GM04504 (cell line): ENCODE measurements at regions not wholly inside any gene's neighbourhood (a gene's known extent, or its start where the extent isn't known, plus 50 kb on each side); places are given as distances from the start of the nearest gene placed in this dataset.

Source experiments
- DNase-seq: peaks from one replicate; pipeline ENCODE4 v3.0.0-alpha.2; 2012; ENCODE audit warnings: low read depth

DNA sequence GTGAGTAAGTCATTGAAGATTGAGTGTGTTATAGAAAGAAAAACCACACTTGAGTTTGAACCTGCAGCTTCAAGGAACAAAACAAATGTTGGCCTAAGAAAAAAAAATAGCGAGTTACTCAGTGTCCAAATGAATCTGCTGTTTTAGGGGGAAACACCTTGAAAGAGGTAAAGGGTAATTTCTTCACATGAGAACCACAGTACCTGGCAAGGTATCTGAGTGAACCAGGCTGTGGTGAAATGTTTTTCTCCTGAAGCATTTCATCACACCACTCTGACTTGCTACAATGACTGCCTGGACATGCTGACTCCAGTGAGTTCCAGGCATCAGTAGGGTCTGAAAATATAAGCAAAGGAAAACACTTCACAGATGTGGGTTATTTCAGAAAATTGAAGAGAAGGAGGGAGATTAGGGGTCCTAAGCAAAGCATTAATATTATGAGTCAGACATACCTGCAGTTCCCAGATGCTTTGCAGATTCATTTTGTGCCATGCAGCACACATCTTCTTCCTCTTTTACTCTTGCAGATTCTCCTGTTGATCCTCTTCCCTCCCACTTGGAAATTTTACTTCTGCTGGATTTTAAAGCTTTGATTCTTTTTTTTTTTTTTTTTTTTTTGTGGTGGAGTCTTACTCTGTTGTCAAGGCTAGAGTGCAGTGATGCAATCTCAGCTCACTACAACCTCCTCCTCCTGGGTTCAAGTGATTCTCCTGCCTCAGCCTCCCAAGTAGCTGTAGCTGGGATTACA lies 206.2 kb upstream of the SGK1 start:
- no peak for DNase-seq

DNA sequence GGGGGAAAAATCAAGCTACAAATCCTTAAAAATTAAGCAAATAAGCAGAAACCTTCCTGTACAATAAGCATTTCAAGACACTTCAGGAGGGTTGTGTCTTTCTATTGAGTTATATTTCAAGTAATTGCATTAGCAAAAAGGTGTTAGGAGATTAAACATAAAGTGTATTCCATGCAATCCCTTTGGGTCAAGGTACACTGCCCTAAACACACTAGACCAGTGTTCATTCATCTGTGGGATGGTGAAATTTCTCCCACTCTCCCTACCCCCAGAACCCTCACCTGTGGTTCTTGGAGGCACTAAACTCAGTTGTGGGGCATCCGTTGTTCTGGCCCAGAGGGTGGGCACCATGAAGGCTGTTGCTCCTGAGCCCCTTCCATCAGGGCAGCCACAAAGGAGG lies 205.1 kb upstream of the SGK1 start:
- no peak for DNase-seq

DNA sequence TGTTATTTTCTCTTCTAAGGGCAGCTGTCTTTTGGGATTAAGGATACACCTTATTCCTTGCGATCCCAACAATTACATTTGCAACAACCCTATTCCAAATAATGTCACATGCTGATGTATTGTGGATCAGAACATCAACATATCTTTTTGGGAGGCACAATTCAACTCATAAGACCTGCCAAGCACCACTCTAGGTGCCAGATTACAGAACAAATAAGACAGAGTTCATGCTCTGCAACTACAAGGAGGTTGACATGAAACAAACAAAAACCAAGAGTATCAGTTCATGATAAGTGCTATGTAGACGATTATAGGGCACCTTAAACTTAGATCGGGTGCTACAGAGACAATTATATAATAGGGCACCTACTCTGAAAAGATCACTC lies 203.2 kb upstream of the SGK1 start:
- DNase-seq: no peak

DNA sequence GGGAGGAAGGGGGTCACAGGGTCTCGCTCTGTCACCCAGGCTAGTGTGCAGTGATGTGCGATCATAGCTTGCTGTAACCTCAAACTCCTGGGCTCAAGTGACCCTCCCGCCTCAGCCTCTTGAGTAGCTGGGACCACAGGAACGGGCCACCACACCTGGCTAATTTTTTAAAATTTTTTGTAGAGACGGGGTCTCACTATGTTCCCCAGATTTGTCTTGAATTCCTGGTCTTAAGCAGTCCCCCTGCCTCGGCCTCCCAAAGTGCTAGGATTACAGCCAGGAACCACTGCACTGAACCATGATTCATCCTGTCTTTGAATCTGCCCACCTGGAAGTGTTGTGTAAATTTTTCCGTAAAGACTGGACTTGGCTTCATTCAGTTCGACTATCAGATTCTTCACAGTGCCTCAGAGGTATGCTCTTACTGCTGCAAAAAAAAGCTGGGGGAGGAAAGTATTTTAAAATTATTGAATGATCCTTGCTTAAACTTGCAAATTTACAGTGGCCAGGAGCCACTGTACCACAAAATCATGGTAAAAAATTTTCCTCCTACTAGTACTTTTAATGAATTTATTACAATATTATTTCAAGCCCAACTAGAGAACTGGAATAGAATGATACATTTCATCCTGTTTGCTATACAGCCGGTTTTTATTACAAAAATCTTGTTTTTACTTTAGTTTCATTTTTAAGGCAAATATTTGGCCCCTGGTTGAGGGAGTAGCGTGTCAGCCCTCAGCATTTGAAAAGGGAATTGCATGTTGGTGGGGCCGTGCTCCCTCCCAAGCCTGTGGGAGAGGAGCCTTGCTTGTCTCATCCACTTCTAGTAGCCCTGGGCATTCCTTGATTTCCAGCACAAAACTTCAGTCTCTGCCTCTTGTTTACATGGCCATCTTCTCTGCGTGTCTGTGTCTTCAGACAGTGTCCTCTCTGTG lies 202.5 kb upstream of the SGK1 start:
- no peak for DNase-seq

DNA sequence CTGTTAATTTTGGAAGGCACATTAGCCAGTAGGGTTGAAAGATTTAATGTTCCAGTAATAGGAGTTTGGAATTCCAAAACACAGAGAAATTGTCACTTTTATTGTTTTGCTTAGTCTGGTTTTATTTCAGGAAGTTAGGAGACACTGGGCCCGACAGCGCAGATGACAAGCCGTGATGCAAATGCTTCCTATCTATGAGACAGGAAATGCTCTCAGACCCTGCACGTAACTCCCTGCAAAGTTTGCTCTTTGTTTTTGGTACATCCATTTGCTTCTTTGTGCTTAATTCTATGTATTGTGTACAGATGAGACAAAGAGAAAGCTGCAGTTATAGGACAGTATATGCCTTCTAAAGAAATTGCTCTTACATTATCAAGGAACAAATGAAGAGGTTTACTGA lies 201.6 kb upstream of the SGK1 start:
- DNase-seq: no peak

DNA sequence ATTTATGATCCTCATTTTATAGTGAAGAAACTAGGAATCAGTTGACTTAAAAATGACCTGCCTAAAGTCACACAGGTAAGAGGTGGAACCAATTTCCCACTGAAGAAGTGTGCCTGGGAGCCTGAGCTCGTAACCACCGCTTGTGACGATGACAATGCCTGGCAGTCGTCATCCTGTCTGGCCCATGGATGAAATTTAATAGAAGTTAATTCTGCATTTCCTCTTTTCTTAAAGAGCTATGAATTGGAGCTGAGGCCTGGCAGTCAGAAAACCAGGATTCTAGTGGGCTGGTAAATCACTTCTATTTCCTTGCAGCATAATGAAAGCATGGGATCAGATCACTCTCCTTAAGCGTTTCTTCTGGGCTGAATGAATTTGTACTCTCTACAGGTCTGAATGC lies 200.0 kb upstream of the SGK1 start:
- no peak for DNase-seq

DNA sequence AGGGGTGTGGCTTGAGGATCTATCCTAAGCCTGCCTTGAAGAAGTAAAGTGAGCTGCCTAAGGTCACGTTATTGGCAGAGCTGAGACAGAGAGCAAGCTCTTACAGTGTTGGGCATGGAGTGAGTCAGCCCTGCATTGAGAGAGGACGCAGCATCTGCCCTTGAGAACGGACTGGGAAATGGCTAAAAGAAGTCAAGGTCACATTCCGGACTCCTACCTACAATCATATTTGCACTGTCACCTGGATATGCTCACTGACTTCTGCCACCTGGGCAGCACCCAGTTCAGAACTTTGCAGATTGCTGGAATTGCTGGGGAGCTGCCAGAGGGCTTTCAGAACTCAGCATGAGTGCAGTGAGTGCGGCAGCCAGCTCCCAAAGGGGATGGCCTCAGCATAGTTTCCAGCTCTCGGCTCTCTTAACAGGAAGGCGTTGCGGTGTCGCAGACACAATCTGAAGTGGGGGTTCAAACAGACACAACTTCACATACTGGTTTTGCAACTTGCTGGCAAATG lies 199.3 kb upstream of the SGK1 start:
- no peak for DNase-seq

DNA sequence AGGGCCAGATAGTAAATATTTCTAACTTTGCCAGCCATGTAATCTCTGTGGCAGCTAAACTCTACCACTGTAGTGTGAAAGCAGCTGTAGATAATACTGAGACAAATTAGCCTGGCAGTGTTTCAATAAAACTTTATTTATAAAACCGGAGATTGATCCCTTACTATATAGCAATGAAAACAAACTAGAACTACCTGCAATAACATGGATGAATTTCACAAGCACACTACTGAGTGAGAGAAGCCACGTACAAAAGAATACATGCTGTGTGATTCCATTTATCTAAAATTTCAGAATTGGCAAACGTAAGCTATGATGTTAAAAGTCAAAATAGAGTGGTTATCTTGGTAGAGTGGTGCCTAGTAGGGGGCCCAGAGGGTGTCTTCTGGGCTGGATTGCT lies 198.7 kb upstream of the SGK1 start:
- no peak for DNase-seq

DNA sequence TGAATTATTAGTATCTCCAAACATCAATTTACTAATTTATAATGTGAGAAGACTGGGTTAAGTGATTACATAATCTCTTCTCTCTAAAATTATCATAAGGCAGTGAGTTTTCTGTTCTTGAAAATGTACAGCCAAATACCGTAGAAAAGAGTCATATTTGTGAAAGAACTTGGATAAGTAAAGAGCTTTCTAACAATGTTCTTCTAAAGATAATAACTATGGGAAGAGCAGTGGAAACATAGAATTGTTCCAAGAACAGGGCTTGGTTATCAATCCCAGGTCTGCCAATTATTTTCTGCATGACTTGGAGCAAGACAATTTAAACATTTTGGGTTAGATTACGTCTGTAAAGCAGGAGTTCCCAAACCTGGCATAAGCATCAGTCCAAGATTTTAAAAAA lies 198.1 kb upstream of the SGK1 start:
- no peak for DNase-seq

DNA sequence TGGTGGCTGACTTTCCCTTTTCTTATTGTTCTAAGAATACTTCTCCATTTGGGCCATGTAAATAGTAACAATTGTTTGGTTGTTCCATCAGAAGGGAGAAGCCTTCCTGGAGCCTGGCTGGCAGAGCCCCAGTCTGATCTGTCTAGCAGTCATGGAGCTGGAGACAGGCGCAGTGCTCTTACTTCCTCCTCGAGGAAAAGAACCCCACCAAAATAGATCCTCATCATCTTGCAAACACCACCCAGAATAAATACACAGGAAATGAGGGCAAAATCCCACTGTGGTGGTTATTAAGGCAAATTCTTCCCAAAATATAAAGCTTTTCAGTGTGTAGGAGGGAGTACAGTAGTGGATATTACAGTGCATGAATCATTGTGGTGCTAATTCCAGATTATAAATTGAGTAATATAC lies 195.1 kb upstream of the SGK1 start:
- DNase-seq: no peak

DNA sequence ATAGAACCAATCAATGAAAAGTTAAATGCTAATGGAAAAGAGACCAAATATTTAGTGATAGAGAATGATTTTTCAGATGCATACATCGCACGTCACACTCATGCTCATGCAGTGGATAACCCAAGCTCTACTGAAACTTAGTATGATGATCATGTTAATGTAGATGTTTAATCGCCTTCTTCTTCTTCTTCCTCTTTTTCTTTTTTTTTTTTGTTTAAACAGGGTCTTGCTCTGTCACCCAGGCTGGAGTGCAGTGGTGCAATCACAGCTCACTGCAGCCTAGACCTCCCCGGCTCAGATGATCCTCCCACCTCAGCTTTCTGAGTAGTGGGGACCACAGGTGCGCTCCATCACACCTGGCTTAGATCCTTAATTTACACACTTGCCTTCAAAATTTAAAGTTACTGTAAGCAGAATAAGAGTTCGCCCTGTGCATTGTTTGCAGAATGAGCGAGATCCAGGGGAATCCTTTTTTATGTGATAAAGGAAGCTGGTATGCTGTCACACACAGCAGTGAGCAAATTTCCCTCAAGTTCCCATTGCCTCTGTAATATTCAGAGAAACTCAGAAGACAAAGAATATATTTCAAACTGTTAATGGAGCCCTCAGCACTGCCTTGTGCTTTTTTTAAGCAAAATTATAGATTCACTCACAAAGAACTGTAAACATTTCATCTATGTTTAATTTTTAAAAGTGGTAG lies 194.2 kb upstream of the SGK1 start:
- no peak for DNase-seq

DNA sequence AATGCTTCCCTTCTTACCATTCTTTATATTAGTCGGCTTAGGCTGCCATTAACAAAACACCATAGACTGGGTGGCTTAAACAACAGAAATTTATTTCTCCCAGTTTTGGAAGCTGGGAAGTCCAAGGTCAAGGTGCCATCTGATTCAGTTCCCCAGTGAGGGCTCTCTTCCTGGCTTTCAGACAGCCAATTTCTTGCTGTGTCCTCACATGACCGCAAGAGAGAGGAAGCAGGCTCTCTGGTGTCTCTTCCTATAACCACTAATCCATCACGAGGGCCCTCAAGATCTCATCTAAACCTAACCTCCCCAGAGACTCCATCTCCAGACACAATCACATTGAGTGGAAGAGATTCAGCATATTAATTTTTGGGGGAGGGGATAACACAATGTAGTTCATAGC lies 193.0 kb upstream of the SGK1 start:
- no peak for DNase-seq

DNA sequence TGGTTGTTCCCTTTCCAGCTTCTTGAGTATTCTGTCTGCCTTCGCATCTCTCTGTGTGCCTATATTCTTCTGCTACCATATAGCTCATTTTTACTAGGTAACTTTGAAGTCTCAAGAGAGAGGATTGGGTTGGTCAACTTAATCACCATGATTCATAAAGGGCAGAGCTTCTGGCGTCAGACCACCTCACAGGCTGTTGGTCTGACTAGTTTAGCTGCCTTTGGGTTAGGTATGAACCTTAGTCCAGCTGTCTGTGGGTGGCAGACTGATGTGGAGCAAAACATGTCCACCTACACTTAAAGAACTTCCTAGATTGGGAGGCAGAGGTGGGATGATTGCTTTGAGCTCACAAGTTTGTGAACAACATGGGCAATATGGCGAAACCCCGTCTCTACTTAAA lies 192.2 kb upstream of the SGK1 start:
- DNase-seq: no peak

DNA sequence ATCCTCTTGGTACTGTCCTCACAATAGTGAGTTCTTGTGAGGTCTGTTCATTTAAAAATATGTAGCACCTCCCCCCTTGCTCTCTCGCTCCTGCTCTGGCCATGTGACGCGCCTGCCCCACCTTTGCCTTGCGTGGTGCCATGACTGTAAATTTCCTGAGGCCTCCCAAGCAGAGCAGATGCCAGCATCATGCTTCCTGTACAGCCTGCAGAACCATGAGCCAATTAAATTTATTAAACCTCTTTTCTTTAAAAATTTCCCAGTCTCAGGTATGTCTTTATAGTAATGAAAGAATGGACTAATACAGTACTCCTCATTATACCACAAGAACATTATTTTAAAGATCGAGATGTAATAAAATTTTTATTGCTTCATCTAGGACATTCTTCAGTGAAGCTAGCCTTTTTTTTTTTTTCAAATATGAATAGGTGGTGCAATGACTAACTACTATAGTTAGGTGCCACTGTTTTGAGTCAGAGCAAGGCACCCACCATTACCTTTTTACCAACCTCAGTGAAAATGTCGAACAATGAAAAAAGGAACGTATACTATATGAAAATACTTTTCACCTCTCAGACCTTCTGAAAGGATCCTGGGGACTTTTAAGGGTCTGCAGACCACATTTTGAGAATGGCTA lies 191.1 kb upstream of the SGK1 start:
- no peak for DNase-seq

DNA sequence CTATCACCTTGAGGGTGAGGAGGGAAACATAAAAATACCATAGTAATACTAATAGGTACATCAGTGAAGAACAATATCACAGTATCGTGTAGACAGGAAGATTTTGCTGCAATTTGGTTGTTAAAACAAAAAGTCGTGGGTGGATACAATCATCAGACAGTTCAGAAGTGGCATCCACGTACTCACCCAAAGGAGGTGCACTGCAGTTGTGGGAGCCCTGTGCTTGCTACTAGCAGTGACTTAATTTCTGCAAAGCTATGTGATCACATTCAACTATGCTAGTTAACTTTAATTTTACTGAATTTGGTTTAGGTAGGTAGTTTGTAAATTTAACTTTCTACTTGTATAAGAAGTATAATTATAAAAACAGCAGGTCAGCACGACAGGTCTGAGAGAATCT lies 188.2 kb upstream of the SGK1 start:
- DNase-seq: no peak

DNA sequence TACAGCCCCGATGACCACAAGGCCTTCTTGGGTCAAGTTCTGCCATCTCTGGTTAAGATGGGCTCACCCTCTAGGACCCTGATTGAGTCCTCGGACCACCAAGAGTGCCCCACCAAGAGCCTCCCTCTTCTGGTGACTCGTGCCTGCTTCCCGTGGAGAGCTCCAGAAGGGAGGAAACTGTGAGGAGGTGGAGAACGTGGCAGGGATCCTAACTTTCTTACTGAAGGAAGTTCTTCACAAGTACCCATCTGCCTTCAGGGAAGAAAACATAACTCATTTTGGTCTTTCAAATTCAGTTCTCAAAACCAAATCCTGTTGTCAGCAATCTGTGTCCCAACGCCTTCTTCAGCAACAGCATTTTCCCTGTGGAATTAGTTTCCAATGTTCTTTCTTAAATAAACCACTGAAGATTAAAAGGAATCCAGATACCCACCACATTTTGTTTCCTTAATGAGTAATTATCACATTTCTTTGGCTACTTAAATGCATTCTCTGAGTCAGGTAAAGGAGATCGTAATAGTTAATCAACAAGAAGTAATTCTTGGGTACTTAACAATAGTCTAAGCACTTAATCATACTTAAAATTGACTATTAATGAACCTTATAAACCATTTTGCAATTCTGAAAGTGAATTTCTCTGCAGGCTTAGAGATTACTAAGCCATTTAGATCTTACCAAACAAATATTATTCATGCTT lies 185.8 kb upstream of the SGK1 start:
- no peak for DNase-seq

DNA sequence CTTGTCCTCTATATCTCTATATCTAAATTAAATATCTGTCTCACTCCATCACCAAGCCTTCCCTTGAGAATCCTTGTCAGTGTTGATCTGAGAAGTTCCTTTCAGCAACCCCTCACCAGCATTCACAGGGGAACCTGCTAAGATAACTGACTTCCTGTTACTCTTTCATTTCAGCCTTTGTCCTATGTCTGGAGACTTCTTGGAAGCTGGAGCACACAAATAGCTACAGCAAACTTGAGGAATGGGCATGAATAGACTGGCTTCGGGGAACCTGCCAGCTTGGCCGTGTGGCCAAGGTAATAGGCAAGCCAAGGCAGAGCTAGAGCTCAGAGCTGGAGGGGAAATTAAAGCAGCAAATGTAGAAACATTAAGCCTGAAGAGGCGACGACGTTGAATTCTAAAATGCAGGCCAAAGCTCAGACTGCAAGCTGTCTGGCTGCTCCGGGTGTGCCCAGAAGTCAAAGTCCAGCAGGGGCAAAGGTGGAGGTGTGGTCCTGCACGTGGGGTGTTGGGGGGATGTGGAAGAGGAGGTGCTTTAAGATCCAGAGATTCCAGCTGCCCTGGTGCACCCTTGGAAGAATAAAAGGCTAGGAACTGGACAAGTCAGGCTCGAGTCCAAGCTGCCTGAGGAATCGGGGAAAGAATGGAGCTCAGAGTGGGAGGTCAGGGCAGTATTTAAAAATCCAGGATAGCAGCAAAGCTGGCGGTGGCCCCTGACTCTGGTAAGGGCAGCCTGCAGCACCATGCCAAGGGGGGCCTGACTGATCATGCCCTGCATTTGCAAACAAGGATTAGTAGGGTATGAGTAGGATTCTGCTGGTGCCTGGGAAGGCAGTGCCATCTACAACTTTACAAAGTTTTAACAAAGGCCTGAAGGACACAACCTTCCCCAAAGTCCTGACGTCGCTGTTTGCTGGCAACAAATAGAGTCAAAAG lies 185.0 kb upstream of the SGK1 start:
- DNase-seq: no peak

DNA sequence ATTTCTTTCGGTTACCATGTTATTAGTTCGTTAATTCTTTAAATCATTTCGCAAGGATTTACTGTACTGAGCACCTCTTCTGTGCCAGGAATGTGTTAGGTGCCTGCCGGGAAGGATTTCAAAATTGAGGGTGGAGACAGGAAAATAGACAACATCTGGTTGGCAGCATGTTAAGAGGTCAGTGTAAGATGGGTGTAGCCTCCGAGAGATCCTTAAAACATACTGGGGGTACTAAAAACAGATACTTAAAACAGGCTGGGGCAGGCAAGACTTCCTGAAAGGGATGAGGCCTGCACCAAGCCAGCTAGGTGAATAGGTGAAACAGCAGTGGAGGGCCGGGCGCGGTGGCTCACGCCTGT lies 178.0 kb upstream of the SGK1 start:
- DNase-seq: no peak

DNA sequence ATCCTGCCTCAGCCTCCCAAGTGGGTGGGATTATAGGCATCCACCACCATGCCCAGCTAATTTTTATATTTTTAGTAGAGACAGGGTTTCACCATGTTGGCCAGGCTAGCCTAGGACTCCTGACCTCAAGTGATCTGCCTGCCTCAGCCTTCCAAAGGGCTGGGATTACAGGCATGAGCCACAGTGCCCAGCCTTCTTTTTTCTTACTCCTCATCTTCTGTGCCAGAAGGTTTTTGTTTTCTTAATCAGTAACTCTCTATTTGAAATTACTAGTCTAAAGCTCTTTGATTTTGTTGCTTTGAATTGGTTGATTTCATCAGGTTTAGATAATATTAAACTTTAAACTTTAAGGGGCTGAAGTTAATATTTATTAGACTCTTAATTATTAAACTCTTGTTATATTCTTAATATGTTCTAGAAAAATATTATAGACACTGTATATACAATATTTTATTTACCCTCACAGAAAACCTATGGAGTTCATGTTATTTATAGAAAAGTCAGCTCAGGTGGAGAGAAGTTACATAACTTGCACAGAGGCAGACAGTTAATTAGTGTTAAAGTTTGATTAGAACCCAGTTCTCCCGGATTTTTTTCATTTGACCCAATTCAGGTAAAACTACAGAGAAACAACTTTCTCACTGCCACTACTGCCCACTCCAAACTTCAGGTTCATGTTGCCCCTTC lies 177.4 kb upstream of the SGK1 start:
- no peak for DNase-seq

DNA sequence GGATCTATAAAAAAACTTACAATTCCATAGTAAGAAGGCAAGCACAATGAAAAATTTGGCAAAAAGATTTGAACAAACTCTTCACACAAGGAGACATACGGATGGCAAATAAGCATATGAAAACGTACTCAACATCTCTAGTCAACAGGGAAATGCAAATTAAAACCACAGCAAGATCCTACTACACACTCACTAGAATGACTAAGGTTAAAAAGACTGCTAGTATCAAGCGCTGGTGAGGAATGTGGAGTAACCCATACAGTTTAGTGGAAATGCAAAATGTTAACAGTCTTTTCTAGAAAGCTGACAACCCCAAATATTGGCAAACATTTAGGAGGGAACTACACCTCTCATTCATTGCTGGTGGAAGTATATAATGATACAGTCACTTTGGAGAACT lies 175.9 kb upstream of the SGK1 start:
- no peak for DNase-seq
